NCI-H1105 treated with DMSO at 0.1 percent for 48 hours (cell line): ENCODE measurements at regions not wholly inside any gene's neighbourhood (a gene's known extent, or its start where the extent isn't known, plus 50 kb on each side); places are given as distances from the start of the nearest gene placed in this dataset.
A peak's percentile ranks its signal among the peaks of the same experiment; 100 is the strongest.

ENCODE experiments used
- DNase-seq: peaks from one replicate; lab custom pipeline; 2025; lab: John Stamatoyannopoulos, UW

DNA sequence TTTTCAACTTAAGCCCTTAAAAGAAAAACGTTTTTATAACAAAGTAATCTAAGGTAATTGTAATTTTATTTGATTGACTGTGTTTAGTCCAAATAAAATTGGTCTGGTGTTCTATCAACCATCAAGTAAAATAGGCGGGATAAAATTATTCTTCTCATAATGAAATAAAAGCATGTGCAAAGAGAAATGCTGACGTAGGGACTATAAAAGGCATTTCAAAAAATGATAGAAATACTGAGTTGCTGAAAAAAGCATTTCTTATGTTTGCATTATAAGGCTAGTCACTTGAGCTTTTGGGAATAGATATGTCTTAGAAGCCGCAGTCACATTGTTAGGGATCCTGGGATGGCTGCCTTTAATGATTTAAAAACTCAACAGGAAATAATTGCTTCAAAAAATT lies 608.0 kb upstream of the JAG1 start:
- no peak for DNase-seq

DNA sequence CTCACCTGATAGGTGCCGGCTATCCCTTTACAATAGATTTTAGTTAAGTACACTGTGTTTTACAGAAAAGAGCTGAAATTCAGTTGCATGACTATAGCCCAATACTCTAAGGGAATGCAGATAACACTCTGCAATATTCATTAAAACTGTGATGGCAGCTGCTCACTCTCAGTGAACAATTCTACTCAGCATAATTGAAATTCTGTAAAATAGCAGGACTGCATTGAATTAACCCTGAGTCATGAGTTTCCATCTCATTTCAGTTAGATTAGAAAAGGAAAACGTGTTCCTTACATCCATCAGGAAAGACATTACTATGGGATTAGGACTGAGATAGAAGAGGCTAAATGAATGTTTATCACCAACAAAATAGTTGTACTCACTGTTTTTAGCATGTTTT lies 613.3 kb upstream of the JAG1 start:
- no peak for DNase-seq

DNA sequence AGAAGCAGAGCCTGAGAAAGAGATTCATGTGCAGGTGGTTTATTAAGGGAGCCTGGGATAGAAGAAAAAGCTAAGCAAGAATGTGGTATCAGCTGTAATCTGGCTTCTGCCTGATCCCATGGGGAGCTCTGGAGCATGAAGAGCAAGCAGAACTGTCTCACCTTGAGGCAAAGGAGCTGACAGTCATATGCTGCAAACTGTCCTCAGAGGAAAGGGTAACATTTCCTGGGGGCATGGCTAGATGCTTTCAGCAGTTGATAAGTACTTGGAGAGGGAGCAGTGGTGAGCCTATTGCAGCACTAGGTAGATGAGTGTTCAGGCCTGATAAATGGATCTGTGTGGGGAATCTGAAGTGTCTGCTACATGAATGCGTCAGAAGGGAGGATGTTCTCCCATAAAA lies 621.5 kb upstream of the BTBD3 start:
- DNase-seq: no peak

DNA sequence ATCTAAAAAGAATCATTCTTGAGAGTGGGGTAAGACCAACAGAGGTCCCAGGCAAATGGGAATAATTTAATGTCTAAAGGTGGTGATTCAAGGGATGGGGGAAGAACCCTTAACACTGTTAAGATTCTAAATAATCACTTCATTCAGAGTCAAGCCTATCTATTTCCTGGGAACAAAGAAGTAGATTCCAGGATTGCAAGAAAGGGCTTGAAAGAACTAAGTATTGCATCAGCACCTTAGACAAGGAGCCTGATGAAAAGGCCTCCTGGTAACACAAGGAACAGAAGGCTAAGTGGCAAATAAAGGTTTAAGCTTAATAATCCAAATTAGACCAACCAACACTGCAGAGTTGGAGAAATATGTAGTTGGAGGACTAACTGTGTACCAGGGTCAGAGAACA lies 620.7 kb upstream of the BTBD3 start:
- no peak for DNase-seq

DNA sequence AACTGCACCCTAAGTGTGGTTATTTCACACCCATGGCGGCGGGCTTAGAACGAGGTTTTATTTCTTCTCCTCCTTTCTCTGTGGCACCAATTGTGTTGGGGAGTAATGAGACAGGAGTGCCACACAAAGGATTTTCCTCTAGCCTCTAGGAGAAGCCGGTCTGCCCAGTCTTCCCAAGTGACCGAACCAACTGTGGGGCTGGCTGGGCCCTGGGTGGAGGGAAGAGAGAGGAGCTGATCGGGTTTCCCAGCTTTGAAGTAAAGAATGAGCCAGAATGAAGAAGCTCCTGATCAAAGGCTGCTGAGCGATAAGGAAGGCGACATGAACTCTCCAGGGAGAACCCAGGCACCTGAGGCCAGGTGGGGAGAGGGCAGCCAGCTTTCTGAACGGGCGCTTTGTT lies 616.0 kb upstream of the BTBD3 start:
- no peak for DNase-seq

DNA sequence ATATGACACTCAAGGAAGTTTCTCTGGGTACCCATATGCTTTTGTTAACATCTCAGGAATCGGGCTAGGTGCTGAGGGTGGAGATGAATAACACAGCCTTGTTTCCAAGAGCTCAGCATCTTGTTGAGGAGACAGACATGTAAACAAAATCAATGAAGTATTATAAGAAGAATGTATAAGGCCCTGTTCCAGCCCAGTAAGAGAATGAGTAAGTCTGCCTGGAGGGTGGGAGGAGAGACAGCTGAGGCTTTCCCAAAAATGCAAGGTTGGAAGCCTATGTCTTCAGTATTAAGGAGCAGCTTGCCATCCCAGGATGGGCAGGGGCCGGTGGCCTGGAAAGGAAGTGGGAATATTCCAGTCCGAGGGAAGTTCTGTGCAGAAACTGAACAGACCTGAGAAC lies 615.3 kb upstream of the BTBD3 start:
- DNase-seq: no peak

DNA sequence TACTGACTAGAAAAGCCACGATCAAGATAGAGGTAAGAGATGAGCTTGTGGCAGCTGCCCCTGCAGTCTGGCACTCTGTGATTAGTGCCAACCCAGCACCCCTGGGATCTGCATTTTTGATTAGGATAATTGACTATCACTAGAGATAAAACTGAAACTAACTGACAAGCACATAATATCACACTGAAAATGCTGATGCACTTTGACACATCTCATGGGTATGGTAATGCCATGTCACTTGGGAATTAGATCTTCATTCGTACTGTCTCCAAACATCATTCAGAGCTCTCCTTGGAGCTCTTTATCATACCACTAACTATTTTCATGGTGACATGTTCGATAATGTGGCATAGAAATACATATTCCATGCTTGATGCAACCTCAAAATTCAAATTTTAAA lies 612.9 kb upstream of the BTBD3 start:
- no peak for DNase-seq

DNA sequence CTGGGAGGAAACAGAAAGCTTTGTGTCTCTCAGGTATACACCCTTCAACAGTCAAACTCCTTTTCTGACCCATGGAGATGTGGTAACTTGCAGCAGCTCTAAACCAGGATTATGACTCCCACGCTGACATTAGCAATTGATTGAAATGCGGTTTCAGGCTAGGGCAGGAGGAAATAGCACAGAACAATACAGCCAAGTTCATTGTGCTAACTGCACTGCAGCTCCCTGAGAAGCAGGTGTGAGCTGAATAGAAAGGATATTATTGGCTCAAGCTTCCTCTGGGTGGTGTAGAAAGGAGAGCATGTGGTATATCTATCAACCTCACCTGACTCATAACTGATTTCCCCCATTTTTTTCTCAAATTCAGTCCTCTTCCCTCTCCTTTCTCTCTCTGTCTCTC lies 612.3 kb upstream of the BTBD3 start:
- DNase-seq: peak; percentile 4

DNA sequence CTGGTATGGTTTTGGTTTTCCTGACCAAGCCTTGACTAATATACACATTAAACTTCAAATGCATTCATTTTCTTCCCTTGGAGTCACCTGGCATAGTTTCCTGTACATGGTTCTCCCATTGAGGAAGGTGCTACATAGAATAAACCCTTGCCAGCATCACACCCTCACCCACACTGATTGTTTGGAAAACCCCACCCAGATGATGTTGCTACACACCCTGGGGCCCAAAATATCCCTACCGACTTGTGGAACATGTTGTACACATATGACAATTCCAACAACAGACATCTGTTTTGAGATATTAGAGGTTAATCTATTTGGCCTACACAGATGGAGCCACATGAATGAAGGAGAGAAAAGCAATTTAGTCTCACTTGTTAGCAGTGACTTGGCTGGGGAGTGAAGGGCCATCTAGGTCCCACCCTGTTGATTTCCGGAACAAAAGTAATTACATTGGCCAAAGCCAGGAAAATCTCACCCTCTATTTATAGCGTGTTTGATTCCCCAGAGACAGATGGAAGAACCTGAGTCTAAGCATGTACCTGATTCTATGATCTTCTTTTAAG lies 606.0 kb upstream of the BTBD3 start:
- DNase-seq: no peak

DNA sequence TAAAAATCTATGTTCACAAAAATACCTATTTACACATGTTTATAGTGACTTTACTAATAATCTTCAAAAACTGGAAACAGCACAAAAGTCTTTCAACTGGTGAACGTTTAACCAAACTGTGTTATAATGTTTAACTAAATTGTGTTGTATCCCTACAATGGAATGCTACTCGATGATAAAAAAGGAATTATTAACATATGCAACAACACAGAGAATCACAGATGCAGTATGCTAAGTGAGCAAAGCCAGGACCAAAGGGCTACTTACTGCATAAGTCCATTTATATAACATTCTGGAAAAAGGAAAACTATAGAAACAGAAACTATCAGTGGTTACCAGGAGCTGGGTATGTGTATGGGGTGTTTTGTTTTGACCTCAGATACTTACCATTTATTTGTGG lies 602.2 kb upstream of the BTBD3 start:
- DNase-seq: no peak

DNA sequence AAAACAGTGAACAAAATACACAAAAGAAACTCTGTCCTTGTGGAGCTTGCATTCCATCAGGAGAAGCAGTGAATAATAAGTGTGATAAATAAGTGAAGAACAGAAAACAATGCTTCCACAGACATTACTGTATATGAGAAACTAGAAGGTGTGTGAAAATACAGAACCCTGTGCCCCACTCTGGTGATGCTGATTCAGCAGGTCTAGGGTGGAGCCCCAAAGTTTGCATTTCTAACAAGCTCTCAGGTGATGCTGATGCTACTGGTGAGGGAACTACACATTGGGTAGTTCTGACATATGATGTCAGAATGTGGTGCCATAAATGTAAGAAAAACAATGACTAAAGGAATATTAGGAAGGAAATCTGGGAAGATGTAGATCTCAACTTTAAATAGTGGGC lies 601.4 kb upstream of the BTBD3 start:
- no peak for DNase-seq

DNA sequence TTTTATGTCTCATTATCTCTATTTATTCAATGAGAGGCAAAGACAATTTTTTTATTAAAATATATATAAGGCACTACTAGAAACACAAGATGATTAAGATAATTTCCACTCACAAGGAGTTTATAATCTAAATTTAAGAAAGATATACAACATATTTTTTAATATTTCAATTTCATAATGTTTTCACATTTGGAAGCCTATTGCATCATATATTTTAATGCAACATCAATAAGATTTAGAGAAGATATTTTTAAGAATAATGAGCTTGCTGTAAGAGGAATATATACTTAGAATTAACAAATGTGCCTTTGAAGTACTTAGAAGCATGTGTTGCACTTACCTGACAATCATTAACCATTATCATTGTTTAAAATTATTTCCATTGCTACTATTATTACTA lies 597.7 kb upstream of the BTBD3 start:
- DNase-seq: no peak

DNA sequence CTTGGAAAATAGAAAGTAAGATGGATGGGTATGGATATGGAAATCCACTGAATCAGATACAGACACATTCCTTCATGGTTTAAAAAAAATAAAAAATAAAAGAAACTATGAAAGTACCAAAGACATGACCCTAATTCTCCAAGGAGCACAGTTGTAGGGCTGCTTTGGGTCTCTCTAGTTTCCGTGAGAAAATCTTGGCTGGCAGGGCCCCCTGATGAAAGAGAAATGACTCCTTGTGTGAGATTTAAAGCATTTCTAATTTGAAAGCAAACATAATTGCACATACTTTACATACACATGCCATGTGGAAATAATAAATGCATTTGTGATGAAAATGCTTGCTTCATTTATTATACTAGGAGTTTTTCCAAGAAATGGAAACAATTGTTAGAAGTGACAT lies 593.9 kb upstream of the BTBD3 start:
- no peak for DNase-seq

DNA sequence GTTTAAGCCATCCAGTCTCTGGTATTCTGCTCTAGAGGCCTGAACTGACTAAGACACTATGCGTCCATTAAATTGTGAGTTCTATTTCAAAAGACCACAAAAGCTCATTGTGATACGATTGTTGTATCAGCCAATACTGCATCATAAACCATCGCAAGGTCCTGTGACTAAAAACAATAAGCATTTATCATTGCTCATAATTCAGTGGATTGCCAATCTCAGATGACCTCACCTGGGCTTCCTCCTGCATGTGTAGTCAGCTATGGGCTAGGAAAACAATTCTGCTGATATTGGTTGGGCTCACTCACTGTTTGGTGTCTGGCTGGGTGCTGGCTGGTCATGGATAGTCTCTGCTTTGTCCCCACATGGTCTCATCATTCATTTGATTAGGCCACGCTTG lies 592.7 kb upstream of the BTBD3 start:
- no peak for DNase-seq

DNA sequence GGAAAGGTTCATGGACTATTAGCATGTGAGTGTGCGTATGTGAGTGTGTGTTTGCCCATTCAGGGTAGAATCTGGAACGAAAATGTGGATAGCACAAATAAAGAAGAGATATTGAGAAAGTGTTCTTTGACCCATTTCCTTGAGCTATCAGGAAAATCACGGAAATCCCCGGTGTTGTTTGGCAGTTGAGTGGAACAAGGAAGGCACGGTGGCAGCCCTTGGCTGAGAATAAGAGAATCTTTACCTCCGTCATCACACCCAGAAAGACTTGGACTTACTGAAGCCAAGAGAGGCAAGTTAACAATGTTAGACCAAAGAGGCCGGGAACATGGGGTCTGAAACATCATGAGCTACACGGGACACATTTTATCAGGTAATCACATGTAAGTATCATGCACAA lies 588.9 kb upstream of the BTBD3 start:
- DNase-seq: no peak

DNA sequence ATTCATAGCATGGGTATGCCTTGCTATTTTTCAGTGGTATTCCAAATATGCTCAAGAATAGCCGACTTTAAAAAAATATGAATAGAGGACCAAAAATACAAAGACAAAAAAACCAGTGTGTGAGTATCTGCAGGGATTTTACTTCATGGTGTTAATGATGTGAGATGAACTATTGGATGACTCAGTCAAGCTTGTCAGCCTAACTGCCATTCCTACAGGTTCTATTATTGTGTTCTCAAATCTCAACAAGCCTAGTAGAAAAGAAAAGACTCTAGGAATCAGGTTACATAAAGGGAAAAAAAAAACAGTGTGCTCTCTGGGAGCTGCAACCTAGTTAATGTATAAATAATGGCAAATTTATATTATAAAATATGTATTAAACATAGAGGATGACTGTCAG lies 588.4 kb upstream of the BTBD3 start:
- DNase-seq: no peak

DNA sequence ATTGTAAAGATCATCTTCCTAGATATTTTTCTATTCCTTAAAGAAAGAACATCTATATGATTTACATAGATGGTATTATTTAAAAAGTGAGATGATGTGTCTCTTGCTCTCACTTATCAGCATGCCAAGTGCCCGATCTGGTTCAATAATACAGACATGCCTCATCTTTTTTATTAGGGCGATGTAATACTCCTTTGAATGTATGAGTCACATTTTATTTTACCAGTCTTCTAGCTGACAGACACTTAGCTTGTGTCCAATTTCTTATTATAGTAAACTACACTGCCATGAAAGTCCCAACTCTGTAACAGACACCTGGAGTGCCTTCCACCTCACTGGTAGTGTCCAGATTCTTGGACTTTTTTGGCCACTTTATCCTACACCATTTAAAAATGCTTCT lies 586.6 kb upstream of the BTBD3 start:
- no peak for DNase-seq

DNA sequence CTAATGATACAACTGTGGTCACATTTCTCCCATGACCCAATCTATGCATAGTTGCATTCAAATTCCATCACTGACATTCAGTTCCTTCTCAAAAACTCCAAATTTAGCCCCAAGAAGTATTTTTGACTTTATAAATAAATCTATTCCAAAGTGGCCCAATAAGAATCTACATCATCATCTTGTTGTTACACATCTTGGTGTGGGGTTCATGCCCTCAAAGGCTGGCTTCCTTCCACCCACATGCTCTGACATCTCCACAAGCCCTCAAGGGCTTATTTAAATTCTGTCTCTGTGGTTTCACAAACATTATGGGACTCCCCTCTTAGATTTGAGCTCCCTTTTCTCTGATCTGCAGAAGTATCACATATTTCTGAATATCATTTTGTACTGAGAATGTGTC lies 585.3 kb upstream of the BTBD3 start:
- no peak for DNase-seq

DNA sequence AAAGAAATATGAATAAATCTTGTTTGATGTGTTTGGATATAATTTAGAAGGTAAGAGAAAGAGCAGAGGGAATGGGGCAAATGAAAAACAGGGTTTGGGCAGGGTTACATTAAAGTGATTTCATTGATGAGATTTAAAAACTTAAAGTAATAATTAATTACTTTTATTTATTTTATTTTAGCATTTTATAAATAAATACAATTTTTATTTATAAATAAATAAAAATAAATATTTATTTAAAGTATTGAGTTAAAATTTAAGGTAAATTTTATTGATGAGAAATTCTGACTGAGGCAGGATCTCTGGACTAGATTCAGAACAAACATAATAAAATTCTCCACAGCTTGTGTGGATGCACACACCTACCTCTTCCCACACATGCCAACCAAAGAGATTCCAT lies 584.1 kb upstream of the BTBD3 start:
- no peak for DNase-seq

DNA sequence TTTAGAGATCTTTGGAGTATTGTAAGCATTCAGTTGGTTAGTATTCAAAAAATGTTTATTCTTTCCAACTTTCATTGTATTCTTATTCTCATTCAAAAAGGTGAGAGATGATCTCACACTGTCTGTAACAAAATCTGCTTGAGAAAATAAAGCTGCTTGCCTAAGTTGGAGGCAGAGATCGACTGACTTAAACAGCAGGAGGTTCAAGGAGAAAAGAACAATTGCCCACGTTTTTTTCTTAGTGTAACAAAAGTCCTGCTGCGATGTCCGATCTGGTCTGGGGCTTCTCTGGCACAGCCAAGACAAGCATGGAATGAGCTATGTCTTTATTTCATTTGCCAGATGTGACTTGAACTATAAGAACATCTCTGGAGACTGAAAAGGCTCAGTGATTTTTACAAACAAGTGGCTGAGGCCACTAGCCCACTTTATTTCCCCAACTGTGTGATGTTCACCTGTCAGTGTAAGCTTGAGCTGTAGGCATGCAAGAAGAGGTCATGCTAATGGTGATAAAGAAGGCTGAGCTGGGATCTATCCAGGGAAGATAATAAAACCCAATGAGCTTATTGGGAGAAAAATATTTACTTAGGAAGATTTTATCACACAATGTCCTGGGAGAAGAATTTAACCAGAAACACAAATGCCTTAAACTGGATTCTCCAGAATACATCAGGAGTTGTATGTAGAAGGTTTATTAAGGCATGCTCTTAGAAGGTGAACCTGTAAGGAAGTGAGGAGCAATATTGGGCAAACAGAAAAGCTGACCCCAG lies 580.1 kb upstream of the BTBD3 start:
- DNase-seq: no peak

DNA sequence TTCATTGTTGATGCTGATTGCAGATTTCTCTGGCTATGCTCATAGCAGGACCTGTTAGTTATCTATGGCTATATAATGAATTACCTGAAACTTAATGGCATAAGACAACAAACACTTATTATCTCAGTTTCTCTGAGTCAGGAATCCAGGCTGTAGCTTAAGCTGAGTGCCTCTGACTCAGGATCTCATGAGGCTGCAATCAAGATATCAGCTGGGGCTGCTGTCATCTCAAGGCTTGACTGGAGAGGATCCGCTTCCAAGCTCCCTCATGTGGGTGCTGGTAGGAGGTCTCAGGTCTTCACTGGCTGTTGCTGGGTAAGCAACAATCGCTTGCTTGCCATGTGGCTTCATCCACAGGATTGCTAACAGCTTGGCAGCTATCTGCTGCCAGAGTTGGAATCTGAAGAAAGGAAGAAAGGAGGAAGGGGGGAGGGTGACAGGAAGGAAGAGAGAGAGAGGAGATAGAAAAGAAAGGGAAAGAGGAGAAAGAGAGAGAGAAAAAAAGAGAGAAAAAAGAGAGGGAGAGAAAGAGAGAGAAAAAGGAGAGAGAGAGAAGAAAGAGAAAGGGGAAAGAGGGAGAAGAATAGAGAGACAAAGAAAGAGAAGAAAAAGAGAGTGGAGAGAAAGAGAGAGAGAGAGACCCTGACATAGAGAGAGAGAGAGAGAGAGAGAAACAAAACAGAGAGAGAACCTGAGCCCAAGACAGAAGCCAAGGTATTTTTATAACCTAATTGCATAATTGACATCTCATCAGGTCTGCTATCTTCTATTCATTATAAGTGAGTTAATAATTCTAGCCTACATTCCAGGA lies 579.0 kb upstream of the BTBD3 start:
- DNase-seq: no peak

DNA sequence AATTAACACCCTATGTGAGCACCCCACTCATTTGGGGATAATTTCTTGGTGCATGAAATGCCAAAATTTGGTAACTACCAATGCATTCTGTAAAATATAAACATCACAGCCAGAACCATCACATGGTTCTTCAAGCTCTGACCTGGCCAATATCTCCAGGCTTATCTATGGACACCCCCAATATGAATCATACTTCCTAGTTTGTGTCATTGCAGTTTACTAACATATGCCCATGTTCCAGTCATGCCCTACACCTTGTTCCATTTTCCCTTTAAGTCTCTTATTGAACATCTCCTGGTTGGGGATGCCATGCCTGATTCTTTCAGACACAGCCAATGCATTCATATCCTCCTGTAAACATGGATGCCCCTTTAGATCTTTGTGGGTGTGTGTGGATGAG lies 572.8 kb upstream of the BTBD3 start:
- DNase-seq: no peak

DNA sequence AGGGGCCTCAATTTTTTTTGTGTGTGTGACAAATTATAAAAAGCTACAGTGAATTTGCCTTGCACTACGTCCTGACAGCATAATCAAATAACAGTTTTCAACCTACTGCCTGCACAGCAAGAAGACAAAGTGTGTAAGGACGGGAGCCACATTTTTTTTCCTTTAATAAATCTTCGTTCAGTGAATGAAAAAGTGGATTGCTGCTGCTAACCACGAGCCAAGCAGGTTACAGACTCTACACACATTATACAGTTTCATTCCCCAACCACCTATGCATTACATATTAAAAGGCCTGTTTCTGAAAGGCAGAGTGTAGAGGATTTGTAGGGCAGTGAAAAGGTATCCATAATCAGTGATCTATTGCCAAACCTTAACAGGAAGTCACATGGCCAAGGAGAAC lies 570.0 kb upstream of the BTBD3 start:
- no peak for DNase-seq
